ENCODE measurements at regions not wholly inside any gene's neighbourhood (a gene's known extent, or its start where the extent isn't known, plus 50 kb on each side); places are given as distances from the start of the nearest gene placed in this dataset.

- Histone ChIP-seq H3K9me3 (no peaks in the 10 kb centered on the region), H3K4me1 (no peaks in the 10 kb centered on the region), H3K27ac (no peak overlapping the region), H3K36me3 (no peaks in the 10 kb centered on the region), H3K27me3 (no peaks in the 10 kb centered on the region), H3K4me3 (no peak overlapping the region)
- DNase-seq (ENCODE audit: extremely low spot score in 2 of 2) = no peak
- no peak for TF ChIP-seq CTCF (IDR thresholded peaks at IDR 0.05)
- TF ChIP-seq POLR2A (IDR thresholded peaks at IDR 0.05) = no peak
- no peak for TF ChIP-seq POLR2AphosphoS5 (IDR thresholded peaks at IDR 0.05; ENCODE audit: insufficient read depth in 1 of 2, low read depth in 1 of 2)
- intact Hi-C loops (cut with DNase I) = no loop called here
Observed at GRCh38 chr1:245031041-245031440, 123.7 kb upstream of the KIF26B start.

- no peaks in the 10 kb centered on the region for H3K4me1 ChIP-seq
- intact Hi-C loops (cut with DNase I) = no loop called here
- H3K36me3 ChIP-seq = no peaks in the 10 kb centered on the region
- no peak for DNase-seq (ENCODE audit: extremely low spot score in 2 of 2)
- H3K27me3 ChIP-seq = no peaks in the 10 kb centered on the region
- no peak overlapping the region for H3K27ac ChIP-seq
- no peaks in the 10 kb centered on the region for H3K9me3 ChIP-seq
- no peak for TF ChIP-seq POLR2AphosphoS5 (IDR thresholded peaks at IDR 0.05; ENCODE audit: insufficient read depth in 1 of 2, low read depth in 1 of 2)
- no peak for TF ChIP-seq POLR2A (IDR thresholded peaks at IDR 0.05)
- TF ChIP-seq CTCF (IDR thresholded peaks at IDR 0.05) = no peak
- no peak overlapping the region for H3K4me3 ChIP-seq
Observed at GRCh38 chr1:245026247-245026646, 128.5 kb upstream of the KIF26B start.

- H3K9me3 ChIP-seq = no peaks in the 10 kb centered on the region
Observed at GRCh38 chr1:245025525-245025924, 129.3 kb upstream of the KIF26B start.

GRCh38 chr1:245023222-245023621 lies 131.6 kb upstream of the KIF26B start:
- no peak overlapping the region for H3K4me3 ChIP-seq
- H3K27me3 ChIP-seq = no peaks in the 10 kb centered on the region
- intact Hi-C loops (cut with DNase I) = no loop called here
- no peak overlapping the region for H3K27ac ChIP-seq
- H3K9me3 ChIP-seq = no peaks in the 10 kb centered on the region
- H3K36me3 ChIP-seq = no peaks in the 10 kb centered on the region
- TF ChIP-seq POLR2AphosphoS5 (IDR thresholded peaks at IDR 0.05; ENCODE audit: insufficient read depth in 1 of 2, low read depth in 1 of 2) = no peak
- H3K4me1 ChIP-seq = peaks cover 6% of the 10 kb centered on the region
- DNase-seq (ENCODE audit: extremely low spot score in 2 of 2) = no peak

More at GRCh38 chr1:245025525-245025924, 129.3 kb upstream of the KIF26B start:
- Histone ChIP-seq H3K27me3 (no peaks in the 10 kb centered on the region), H3K27ac (no peak overlapping the region), H3K4me3 (no peak overlapping the region), H3K36me3 (no peaks in the 10 kb centered on the region), H3K4me1 (no peaks in the 10 kb centered on the region)
- no peak for TF ChIP-seq POLR2AphosphoS5 (IDR thresholded peaks at IDR 0.05; ENCODE audit: insufficient read depth in 1 of 2, low read depth in 1 of 2)
- no peak for TF ChIP-seq CTCF (IDR thresholded peaks at IDR 0.05)
- no peak for DNase-seq (ENCODE audit: extremely low spot score in 2 of 2)
- intact Hi-C loops (cut with DNase I) = no loop called here

GRCh38 chr1:245019910-245020486 lies 134.8 kb upstream of the KIF26B start:
- H3K27ac ChIP-seq = no peak overlapping the region
- DNase-seq (ENCODE audit: extremely low spot score in 2 of 2) = no peak
- no peaks in the 10 kb centered on the region for H3K9me3 ChIP-seq
- H3K4me1 ChIP-seq = peaks cover 7% of the 10 kb centered on the region
- H3K4me3 ChIP-seq = no peak overlapping the region
- TF ChIP-seq CTCF (IDR thresholded peaks at IDR 0.05) = no peak
- TF ChIP-seq POLR2AphosphoS5 (IDR thresholded peaks at IDR 0.05; ENCODE audit: insufficient read depth in 1 of 2, low read depth in 1 of 2) = no peak
- TF ChIP-seq POLR2A (IDR thresholded peaks at IDR 0.05) = no peak
- H3K36me3 ChIP-seq = no peaks in the 10 kb centered on the region
- intact Hi-C loops (cut with DNase I) = no loop called here
- no peaks in the 10 kb centered on the region for H3K27me3 ChIP-seq
